MG63 (cell line): ENCODE measurements at regions not wholly inside any gene's neighbourhood (a gene's known extent, or its start where the extent isn't known, plus 50 kb on each side); places are given as distances from the start of the nearest gene placed in this dataset.
"Not testable (repeated sequence)": the region's sequence is repeated elsewhere in the genome, so short reads cannot be mapped to it uniquely, and the experiment has no call there.

Experiments used
- DNase-seq: peaks from one replicate; pipeline ENCODE4 v3.0.0-alpha.2; 2020
- H3K27me3 ChIP-seq: fragments of 250-450 bp; sonication (Bioruptor Pico); 2 replicates; pipeline ENCODE4 v1.5.1; 2020; ENCODE audit warnings: mild to moderate bottlenecking, moderate library complexity
- H3K36me3 ChIP-seq: fragments of 250-450 bp; sonication (Bioruptor Pico); 2 replicates; pipeline ENCODE4 v1.5.1; 2020; ENCODE audit warnings: mild to moderate bottlenecking, moderate library complexity
- H3K4me3 ChIP-seq: fragments of 250-450 bp; sonication (Bioruptor Pico); 2 replicates; pipeline ENCODE4 v1.5.1; 2020; ENCODE audit warnings: mild to moderate bottlenecking, moderate library complexity
- H3K9me3 ChIP-seq: fragments of 250-450 bp; sonication (Bioruptor Pico); 2 replicates; pipeline ENCODE4 v1.5.1; 2020; ENCODE audit warnings: mild to moderate bottlenecking, moderate library complexity

DNA sequence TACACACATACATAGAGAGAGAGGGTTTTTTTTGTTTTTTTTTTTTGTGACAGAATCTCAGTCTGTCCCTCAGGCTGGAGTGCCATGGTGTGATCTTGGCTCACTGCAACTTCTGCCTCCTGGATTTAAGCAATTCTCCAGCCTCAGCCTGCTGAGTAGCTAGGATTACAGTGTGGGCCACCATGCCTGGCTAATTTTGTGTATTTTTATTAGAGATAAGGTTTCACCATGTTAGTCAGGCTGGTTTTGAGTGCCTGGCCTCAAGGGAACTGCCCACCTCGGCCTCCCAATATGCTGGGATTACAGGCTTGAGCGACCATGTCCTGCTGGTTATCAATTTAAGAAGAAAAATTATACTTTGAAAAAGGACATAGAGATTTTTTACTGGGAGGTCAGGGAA, 710.6 kb downstream of the SLC6A15 start:
- Histone ChIP-seq H3K27me3 (no peaks in the 10 kb centered on the region), H3K4me3 (no peak overlapping the region), H3K36me3 (no peaks in the 10 kb centered on the region), H3K9me3 (no peaks in the 10 kb centered on the region)
- DNase-seq: no peak

GRCh38 chr12:84198294-84198946, 714.2 kb downstream of the SLC6A15 start:
- no peaks in the 10 kb centered on the region for H3K27me3 ChIP-seq
- DNase-seq: no peak

GRCh38 chr12:84191779-84192178, 720.8 kb downstream of the SLC6A15 start:
- no peaks in the 10 kb centered on the region for H3K36me3 ChIP-seq
- H3K9me3 ChIP-seq: no peaks in the 10 kb centered on the region; the same call in 1 of the 2 replicates
- H3K27me3 ChIP-seq: no peaks in the 10 kb centered on the region
- H3K4me3 ChIP-seq: no peak overlapping the region
- no peak for DNase-seq

More at GRCh38 chr12:84198294-84198946, 714.2 kb downstream of the SLC6A15 start:
- Histone ChIP-seq H3K9me3 (no peaks in the 10 kb centered on the region; the same call in 1 of the 2 replicates), H3K4me3 (no peak overlapping the region), H3K36me3 (no peaks in the 10 kb centered on the region)

DNA sequence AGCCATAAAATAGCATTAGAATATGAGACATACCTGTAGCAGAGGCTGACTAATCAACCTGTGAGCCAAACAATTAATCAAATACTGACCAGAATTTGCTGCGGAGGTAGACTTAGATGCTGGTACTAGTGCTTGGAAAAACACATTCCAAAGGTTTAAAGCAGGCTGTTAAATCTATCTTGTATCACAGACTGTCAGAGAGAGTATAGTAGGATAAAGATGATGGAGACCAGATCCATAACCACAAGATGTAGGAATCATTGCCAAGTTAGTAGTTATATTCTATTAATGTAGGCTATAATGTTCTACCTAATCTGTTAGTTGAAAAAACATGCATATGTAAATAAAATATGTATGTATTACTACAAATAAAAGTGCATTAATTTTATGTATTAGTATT, 726.2 kb downstream of the SLC6A15 start:
- no peaks in the 10 kb centered on the region for H3K9me3 ChIP-seq
- H3K36me3 ChIP-seq: no peaks in the 10 kb centered on the region
- DNase-seq: no peak
- no peaks in the 10 kb centered on the region for H3K27me3 ChIP-seq
- no peak overlapping the region for H3K4me3 ChIP-seq

DNA sequence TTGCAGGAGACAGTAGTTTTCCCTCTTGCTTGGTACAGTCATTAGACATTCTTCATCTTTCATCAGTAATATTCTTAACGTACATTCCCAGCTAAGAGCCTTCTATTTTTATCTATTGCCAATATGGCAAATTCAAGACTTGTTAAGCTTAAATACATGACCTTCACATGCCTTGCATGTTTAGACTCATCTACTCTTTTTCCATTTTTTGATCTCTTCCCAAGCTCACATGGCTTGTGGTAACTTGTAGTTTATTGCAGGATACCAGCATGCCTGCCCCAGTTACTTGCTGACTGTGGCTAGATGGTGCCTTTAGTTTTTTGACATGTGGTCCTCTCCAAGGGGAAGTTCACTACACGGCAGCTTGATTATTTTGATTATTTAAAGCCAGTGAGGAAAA, 729.0 kb downstream of the SLC6A15 start:
- no peaks in the 10 kb centered on the region for H3K36me3 ChIP-seq
- no peak for DNase-seq
- H3K4me3 ChIP-seq: no peak overlapping the region
- no peaks in the 10 kb centered on the region for H3K27me3 ChIP-seq
- no peaks in the 10 kb centered on the region for H3K9me3 ChIP-seq

DNA sequence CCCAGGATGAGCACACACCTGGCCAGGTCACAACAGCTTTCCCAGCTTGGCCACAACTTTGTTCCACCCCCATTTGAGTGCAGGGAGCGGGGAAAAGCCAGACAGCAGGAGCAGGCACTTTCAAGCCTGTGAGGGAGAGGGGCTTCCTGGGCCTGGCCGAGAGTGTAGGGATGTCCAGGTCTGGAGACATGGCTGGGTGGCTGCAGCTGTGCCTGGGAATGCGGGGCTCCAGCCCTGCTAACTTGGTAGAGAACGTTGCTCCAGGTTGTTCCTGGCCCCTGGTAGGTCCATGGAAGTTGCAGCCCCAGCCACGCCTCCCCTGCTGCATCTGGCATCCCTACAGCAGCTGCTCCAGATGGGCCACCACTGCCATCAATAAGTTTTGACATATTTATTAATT, 738.5 kb downstream of the SLC6A15 start:
- Histone ChIP-seq H3K36me3 (no peaks in the 10 kb centered on the region), H3K4me3 (no peak overlapping the region), H3K27me3 (no peaks in the 10 kb centered on the region), H3K9me3 (no peaks in the 10 kb centered on the region)
- DNase-seq: no peak

- H3K36me3 ChIP-seq: no peaks in the 10 kb centered on the region
- H3K4me3 ChIP-seq: no peak overlapping the region
- no peaks in the 10 kb centered on the region for H3K27me3 ChIP-seq
- no peaks in the 10 kb centered on the region for H3K9me3 ChIP-seq
- no peak for DNase-seq
These were observed 739.7 kb downstream of the SLC6A15 start for GRCh38 chr12:84172823-84173424.

DNA sequence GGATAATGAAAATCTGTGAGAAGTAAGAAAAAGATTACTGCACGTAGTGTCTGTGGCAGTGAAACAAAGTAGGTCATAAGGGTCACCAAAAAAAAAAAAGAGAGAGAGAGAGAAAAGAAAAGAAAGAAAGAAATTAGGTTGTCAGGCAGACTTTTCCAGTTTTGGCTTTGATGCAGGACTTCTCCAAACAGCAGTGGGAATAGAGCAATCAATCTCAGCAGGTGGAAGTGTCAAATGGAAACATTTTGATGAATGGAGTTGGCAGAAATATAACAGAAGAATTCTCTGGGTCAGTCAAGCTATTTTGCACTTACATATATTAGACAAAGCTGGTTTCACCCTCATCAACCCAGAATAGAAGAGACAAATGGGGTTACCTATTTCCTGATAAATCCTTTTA, 745.8 kb downstream of the SLC6A15 start:
- Histone ChIP-seq H3K9me3 (no peaks in the 10 kb centered on the region), H3K4me3 (no peak overlapping the region), H3K27me3 (no peaks in the 10 kb centered on the region), H3K36me3 (no peaks in the 10 kb centered on the region)
- DNase-seq: no peak

GRCh38 chr12:84165998-84166571, 746.5 kb downstream of the SLC6A15 start:
- DNase-seq: no peak
- Histone ChIP-seq H3K9me3 (no peaks in the 10 kb centered on the region), H3K36me3 (no peaks in the 10 kb centered on the region), H3K4me3 (no peak overlapping the region), H3K27me3 (no peaks in the 10 kb centered on the region)

- H3K9me3 ChIP-seq: no peaks in the 10 kb centered on the region
- DNase-seq: no peak
- no peaks in the 10 kb centered on the region for H3K36me3 ChIP-seq
- no peak overlapping the region for H3K4me3 ChIP-seq
- H3K27me3 ChIP-seq: no peaks in the 10 kb centered on the region
These were observed 751.3 kb downstream of the SLC6A15 start for GRCh38 chr12:84161296-84161695.

DNA sequence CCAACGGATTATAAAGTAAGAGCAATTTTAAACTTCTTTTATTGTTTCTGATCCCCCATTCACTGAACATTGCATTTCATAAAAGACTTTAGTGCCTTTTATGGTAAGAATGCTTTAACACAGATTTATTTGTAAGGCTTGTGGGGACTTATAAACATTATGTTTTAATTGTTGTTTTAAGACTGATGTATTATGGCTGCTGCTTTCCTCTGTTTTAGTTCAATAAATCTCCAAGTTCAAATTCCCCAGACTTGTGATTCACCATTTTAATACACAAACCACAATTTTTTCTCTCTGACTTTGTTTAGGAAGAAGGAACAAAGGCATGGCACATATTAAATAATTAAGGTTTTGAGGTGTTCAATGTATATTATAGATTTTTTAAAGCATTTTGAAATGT, 753.3 kb downstream of the SLC6A15 start:
- Histone ChIP-seq H3K9me3 (no peaks in the 10 kb centered on the region), H3K36me3 (no peaks in the 10 kb centered on the region), H3K27me3 (no peaks in the 10 kb centered on the region), H3K4me3 (no peak overlapping the region)
- DNase-seq: no peak

GRCh38 chr12:84157170-84157569, 755.4 kb downstream of the SLC6A15 start:
- no peak for DNase-seq
- no peaks in the 10 kb centered on the region for H3K27me3 ChIP-seq
- no peaks in the 10 kb centered on the region for H3K9me3 ChIP-seq
- H3K4me3 ChIP-seq: no peak overlapping the region
- no peaks in the 10 kb centered on the region for H3K36me3 ChIP-seq

DNA sequence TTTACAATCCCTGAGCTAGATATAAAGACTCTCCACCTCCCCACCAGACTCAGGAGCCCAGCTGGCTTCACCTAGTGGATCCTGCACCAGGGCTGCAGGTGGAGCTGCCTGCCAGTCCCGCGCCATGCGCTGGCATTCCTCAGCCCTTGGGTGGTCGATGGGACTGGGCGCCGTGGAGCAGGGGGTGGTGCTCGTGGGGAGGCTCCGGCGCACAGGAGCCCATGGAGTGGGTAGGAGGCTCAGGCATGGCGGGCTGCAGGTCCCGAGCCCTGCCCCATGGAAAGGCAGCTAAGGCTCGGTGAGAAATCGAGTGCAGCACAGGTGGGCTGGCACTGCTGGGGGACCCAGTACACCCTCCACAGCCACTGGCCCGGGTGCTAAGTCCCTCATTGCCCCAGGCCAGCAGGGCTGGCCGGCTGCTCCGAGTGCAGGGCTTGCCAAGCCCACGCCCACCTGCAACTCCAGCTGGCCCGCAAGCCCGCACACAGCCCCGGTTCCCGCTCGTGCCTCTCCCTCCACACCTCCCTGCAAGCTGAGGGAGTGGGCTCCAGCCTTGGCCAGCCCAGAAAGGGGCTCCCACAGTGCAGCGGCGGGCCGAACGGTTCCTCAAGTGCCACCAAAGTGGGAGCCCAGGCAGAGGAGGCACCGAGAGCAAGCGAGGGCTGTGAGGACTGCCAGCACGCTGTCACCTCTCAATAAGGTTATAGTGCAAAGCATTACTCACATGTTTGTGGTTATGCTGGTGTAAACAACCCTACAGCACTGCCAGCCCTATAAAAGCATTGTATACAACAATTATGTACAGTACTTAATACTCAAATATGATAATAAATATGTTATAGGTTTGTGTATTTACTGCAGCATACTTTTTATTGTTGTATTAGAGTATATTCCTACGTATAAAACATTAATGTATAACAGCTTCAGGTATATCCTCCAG, 757.3 kb downstream of the SLC6A15 start:
- not testable (repeated sequence) for H3K4me3 ChIP-seq, H3K27me3 ChIP-seq, H3K9me3 ChIP-seq, H3K36me3 ChIP-seq, DNase-seq

GRCh38 chr12:84154439-84154990, 758.1 kb downstream of the SLC6A15 start:
- not testable (repeated sequence) for DNase-seq, H3K27me3 ChIP-seq, H3K9me3 ChIP-seq, H3K4me3 ChIP-seq, H3K36me3 ChIP-seq

- no peaks in the 10 kb centered on the region for H3K9me3 ChIP-seq
- H3K27me3 ChIP-seq: no peaks in the 10 kb centered on the region
- H3K36me3 ChIP-seq: no peaks in the 10 kb centered on the region
- no peak overlapping the region for H3K4me3 ChIP-seq
- no peak for DNase-seq
These were observed 762.4 kb downstream of the SLC6A15 start for GRCh38 chr12:84150201-84150600.

DNA sequence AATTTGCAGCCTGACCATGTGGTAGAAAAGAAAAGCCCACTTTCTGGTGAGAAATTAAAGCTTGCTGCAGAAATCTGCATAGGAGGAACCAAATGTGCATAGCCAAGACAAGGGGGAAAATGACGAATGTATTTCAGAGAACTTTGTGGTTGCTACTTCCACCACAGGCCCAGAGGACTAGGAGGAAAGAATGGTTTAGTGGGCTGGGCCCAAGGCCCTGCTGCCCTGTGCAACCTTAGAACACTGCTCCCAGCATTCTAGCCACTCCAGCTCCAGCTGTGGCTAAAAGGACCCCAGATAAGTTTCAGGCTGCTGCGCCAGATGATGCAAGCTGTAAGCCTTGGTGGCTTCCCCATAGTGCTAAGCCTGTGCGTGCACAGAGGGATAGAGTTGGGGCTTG, 764.3 kb downstream of the SLC6A15 start:
- H3K4me3 ChIP-seq: no peak overlapping the region
- H3K36me3 ChIP-seq: no peaks in the 10 kb centered on the region
- no peaks in the 10 kb centered on the region for H3K27me3 ChIP-seq
- no peak for DNase-seq
- H3K9me3 ChIP-seq: no peaks in the 10 kb centered on the region

GRCh38 chr12:84136862-84137367, 775.7 kb downstream of the SLC6A15 start:
- no peak overlapping the region for H3K4me3 ChIP-seq
- no peak for DNase-seq
- H3K27me3 ChIP-seq: no peaks in the 10 kb centered on the region
- no peaks in the 10 kb centered on the region for H3K9me3 ChIP-seq
- H3K36me3 ChIP-seq: no peaks in the 10 kb centered on the region
